NCI-H1092 treated with DMSO at 0.1 percent for 48 hours (cell line): ENCODE measurements at regions not wholly inside any gene's neighbourhood (a gene's known extent, or its start where the extent isn't known, plus 50 kb on each side); places are given as distances from the start of the nearest gene placed in this dataset.

Experiments used
- DNase-seq: peaks from one replicate; lab custom pipeline; 2025; lab: John Stamatoyannopoulos, UW

- DNase-seq, result no peak
These were observed 197.3 kb downstream of the UNC5CL start for GRCh38 chr6:40841721-40842120.

- DNase-seq, result no peak
These were observed 206.3 kb downstream of the UNC5CL start for GRCh38 chr6:40832691-40833090.

GRCh38 chr6:40831381-40831780, 207.6 kb downstream of the UNC5CL start:
- no peak for DNase-seq

- no peak for DNase-seq
These were observed 213.9 kb downstream of the UNC5CL start for GRCh38 chr6:40825102-40825501.

- peak; percentile 12 for DNase-seq
These were observed 214.8 kb downstream of the UNC5CL start for GRCh38 chr6:40823917-40824891.

- no peak for DNase-seq
These were observed 216.4 kb downstream of the UNC5CL start for GRCh38 chr6:40822619-40823018.

GRCh38 chr6:40819182-40819834, 219.7 kb downstream of the UNC5CL start:
- no peak for DNase-seq

- no peak for DNase-seq
These were observed 221.7 kb downstream of the UNC5CL start for GRCh38 chr6:40817369-40817768.

- no peak for DNase-seq
These were observed 222.4 kb downstream of the UNC5CL start for GRCh38 chr6:40816601-40817000.

- no peak for DNase-seq
These were observed 223.3 kb downstream of the UNC5CL start for GRCh38 chr6:40815731-40816130.

- DNase-seq, result no peak
These were observed 223.0 kb upstream of the LRFN2 start for GRCh38 chr6:40810171-40810570.

GRCh38 chr6:40809627-40810026, 222.5 kb upstream of the LRFN2 start:
- DNase-seq, result no peak

GRCh38 chr6:40807484-40807883, 220.3 kb upstream of the LRFN2 start:
- DNase-seq, result no peak

- DNase-seq, result no peak
These were observed 219.2 kb upstream of the LRFN2 start for GRCh38 chr6:40806256-40806864.

- no peak for DNase-seq
These were observed 218.2 kb upstream of the LRFN2 start for GRCh38 chr6:40805336-40805735.

GRCh38 chr6:40804905-40805304, 217.7 kb upstream of the LRFN2 start:
- DNase-seq, result no peak

GRCh38 chr6:40803897-40804702, 216.9 kb upstream of the LRFN2 start:
- no peak for DNase-seq

- no peak for DNase-seq
These were observed 215.3 kb upstream of the LRFN2 start for GRCh38 chr6:40802481-40802880.

- peak; percentile 31 for DNase-seq
These were observed 212.4 kb upstream of the LRFN2 start for GRCh38 chr6:40799296-40800140.

- DNase-seq, result no peak
These were observed 211.1 kb upstream of the LRFN2 start for GRCh38 chr6:40798069-40798770.
